Calu3 (cell line): ENCODE measurements at regions not wholly inside any gene's neighbourhood (a gene's known extent, or its start where the extent isn't known, plus 50 kb on each side); places are given as distances from the start of the nearest gene placed in this dataset.

ENCODE experiments used
- BruUV-seq: library from RNA; stranded (reverse); fragments of 400-500 nt; replicated peaks from 2 replicates; lab custom pipeline; 2021; lab: Mats Ljungman, UMichigan
- CTCF ChIA-PET: fragments of 300-600 bp; sonication (Branson Sonifier 250); formaldehyde crosslinking; loops from one replicate; lab custom pipeline; 2022; ENCODE audit warnings: antibody characterized with exemption; lab: Charles Lee
- DNase-seq: peaks from one replicate; pipeline ENCODE4 v3.0.0; 2022
- H3K27ac Mint-ChIP-seq: one replicate; pipeline ENCODE4 v1.8.0; 2022; ENCODE audit warnings: mixed read lengths; ENCODE audit not compliant: unreplicated experiment
- H3K27me3 Mint-ChIP-seq: one replicate; pipeline ENCODE4 v1.8.0; 2022; ENCODE audit warnings: mixed read lengths; ENCODE audit not compliant: unreplicated experiment
- H3K36me3 Mint-ChIP-seq: one replicate; pipeline ENCODE4 v1.8.0; 2022; ENCODE audit warnings: mild to moderate bottlenecking, moderate library complexity, mixed read lengths; ENCODE audit not compliant: insufficient read depth, unreplicated experiment
- H3K4me1 Mint-ChIP-seq: one replicate; pipeline ENCODE4 v1.8.0; 2022; ENCODE audit warnings: mild to moderate bottlenecking, low read depth, mixed read lengths; ENCODE audit not compliant: unreplicated experiment
- H3K4me3 Mint-ChIP-seq: one replicate; pipeline ENCODE4 v1.8.0; 2022; ENCODE audit warnings: mild to moderate bottlenecking, low read depth, moderate library complexity, mixed read lengths; ENCODE audit not compliant: unreplicated experiment
- H3K9me3 Mint-ChIP-seq: one replicate; pipeline ENCODE4 v1.8.0; 2022; ENCODE audit warnings: low read depth, mixed read lengths; ENCODE audit not compliant: unreplicated experiment
- intact Hi-C: fragments of 100-400 bp; cut with micrococcal nuclease; formaldehyde crosslinking; loops from one replicate; pipeline ENCODE4 v1.10.0; 2022; ENCODE audit not compliant: unreplicated experiment
- TF ChIP-seq, protein P1 (sequence below): fragments of 200-600 bp; IDR thresholded peaks from one replicate; pipeline ENCODE4 v1.8.0; 2022; ENCODE audit warnings: antibody characterized with exemption; ENCODE audit not compliant: unreplicated experiment

DNA sequence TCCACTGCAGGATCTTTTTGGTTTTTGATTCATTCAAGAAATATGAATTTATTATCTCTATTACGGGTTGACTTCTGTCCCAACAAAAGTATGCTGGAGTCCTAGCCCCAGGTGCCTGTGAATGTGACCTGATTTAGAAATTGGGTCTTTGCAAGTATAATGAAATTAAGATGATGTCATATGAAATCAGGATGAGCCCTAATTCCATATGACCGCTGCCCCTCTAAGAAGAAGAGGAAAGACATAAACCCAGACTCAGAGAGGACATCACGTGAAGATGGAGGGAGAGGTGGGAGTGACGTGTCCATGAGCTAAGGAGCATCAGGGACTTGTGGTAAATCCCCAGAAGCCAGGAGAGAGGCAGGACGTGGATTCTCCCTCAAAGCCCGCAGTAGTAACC is 287.1 kb downstream of the LPIN1 start:
- Mint-ChIP-seq H3K9me3 (peaks cover 3% of the 10 kb centered on the region), H3K4me1 (peaks cover 9% of the 10 kb centered on the region), H3K4me3 (no peak overlapping the region), H3K27ac (no peak overlapping the region), H3K36me3 (no peaks in the 10 kb centered on the region), H3K27me3 (peaks cover 11% of the 10 kb centered on the region)
- intact Hi-C loops = loop anchor here (10.0 kb wide), 1 partner anchor 169 kb away; no protein-coding TSS in a partner anchor
- no peak for DNase-seq
- BruUV-seq = no TSS peak
- TF ChIP-seq, protein P1, sequence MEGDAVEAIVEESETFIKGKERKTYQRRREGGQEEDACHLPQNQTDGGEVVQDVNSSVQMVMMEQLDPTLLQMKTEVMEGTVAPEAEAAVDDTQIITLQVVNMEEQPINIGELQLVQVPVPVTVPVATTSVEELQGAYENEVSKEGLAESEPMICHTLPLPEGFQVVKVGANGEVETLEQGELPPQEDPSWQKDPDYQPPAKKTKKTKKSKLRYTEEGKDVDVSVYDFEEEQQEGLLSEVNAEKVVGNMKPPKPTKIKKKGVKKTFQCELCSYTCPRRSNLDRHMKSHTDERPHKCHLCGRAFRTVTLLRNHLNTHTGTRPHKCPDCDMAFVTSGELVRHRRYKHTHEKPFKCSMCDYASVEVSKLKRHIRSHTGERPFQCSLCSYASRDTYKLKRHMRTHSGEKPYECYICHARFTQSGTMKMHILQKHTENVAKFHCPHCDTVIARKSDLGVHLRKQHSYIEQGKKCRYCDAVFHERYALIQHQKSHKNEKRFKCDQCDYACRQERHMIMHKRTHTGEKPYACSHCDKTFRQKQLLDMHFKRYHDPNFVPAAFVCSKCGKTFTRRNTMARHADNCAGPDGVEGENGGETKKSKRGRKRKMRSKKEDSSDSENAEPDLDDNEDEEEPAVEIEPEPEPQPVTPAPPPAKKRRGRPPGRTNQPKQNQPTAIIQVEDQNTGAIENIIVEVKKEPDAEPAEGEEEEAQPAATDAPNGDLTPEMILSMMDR = no peak
- CTCF ChIA-PET = interaction anchor here (1.1 kb wide), 1 partner anchor 204 kb away, joined by 3 read pairs; no protein-coding TSS in a partner anchor

GRCh38 chr2:12034382-12034781 is 287.9 kb downstream of the LPIN1 start:
- intact Hi-C loops = loop anchor here (10.0 kb wide), 1 partner anchor 170 kb away; no protein-coding TSS in a partner anchor
- Mint-ChIP-seq H3K27me3 (peaks cover 11% of the 10 kb centered on the region), H3K4me1 (peaks cover 9% of the 10 kb centered on the region), H3K36me3 (no peaks in the 10 kb centered on the region), H3K9me3 (peaks cover 3% of the 10 kb centered on the region), H3K4me3 (no peak overlapping the region), H3K27ac (no peak overlapping the region)
- CTCF ChIA-PET = no interaction called here
- no TSS peak for BruUV-seq
- no peak for DNase-seq
- TF ChIP-seq, protein P1 = no peak

DNA sequence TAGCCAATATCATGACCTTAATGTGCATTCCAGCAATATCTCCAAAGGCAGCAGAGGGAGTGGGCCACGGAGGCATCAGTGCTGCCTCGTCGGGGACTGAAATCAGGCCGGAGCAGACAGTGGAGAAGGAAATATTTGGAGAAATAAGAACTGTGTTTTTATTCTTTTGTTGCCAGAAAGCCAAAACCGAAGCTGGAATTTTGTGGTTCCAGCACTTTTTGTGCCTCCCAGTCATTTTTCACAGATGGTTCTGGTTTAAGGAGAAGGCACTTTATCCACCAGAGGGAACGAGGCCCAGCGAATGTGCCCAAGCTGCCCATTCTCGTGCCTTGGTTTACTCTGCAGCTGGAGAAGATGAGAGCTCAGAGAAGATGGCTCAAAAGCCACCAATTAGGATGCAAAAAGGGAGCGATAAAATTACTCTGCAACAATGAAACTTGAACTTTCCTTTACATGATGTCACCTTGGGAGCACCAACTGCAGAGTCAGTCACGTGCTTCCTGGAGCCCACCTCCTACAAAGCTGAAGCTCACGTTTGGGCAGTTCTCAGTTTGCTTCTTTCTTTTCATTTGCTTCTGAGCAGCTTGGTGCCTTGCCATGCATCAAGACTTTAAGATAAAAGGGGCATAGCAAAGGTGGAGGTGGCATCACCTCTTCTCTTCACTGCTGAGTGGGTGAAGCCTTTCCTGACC is 288.7 kb downstream of the LPIN1 start:
- Mint-ChIP-seq H3K9me3 (peaks cover 3% of the 10 kb centered on the region), H3K36me3 (no peaks in the 10 kb centered on the region), H3K4me1 (peaks cover 9% of the 10 kb centered on the region), H3K27me3 (peaks cover 11% of the 10 kb centered on the region), H3K27ac (no peak overlapping the region), H3K4me3 (no peak overlapping the region)
- intact Hi-C loops = loop anchor here (10.0 kb wide), 1 partner anchor 170 kb away; no protein-coding TSS in a partner anchor
- BruUV-seq = no TSS peak
- TF ChIP-seq, protein P1 = no peak
- CTCF ChIA-PET = no interaction called here
- no peak for DNase-seq

DNA sequence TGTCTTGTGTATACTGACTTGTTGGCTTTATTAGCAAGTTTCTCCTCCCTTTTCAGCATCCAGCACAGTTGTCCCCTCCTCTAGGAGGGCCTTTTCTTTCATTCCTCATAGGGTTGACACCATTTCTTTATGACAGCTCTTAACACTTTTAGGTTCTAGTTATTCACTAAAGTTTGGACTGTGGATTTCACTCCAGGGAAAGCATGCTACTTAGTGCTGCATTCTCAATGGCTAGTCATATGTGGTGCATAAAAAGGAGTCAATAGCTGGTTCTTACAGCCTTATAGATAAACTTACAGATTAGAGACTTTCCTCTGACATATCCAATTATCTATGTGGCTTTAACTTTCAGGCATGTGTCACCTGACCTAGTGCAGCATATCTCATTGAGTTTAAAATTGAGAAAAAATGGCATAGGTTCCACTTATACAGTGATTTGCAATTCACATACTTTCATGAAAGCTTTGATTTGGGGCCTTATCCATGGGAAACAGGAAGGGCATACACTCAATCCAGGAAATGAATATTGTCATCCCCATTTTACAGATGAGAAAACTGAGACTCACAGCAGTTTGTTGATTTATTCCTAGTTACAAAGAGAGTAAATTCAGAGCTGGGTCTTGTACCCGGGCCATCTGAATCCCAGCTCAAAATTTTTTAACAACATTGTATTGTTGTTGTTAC is 289.7 kb downstream of the LPIN1 start:
- no peak for DNase-seq
- intact Hi-C loops = loop anchor here (10.0 kb wide), 1 partner anchor 171 kb away; no protein-coding TSS in a partner anchor
- H3K36me3 Mint-ChIP-seq = no peaks in the 10 kb centered on the region
- H3K27ac Mint-ChIP-seq = no peak overlapping the region
- no TSS peak for BruUV-seq
- no peak overlapping the region for H3K4me3 Mint-ChIP-seq
- H3K4me1 Mint-ChIP-seq = peaks cover 9% of the 10 kb centered on the region
- H3K27me3 Mint-ChIP-seq = peaks cover 11% of the 10 kb centered on the region
- CTCF ChIA-PET = no interaction called here
- TF ChIP-seq, protein P1 = no peak
- H3K9me3 Mint-ChIP-seq = peaks cover 3% of the 10 kb centered on the region
